Fibroblast of the aortic adventitia (primary cell): ENCODE measurements at regions not wholly inside any gene's neighbourhood (a gene's known extent, or its start where the extent isn't known, plus 50 kb on each side); places are given as distances from the start of the nearest gene placed in this dataset.

Experiments
- DNase-seq: peaks from one replicate; pipeline ENCODE4 v3.0.0-alpha.2; 2010; ENCODE audit warnings: low read depth
- H3K4me3 ChIP-seq: 2 replicates; pipeline ENCODE4 v1.5.1; 2011; ENCODE audit warnings: low read depth, mild to moderate bottlenecking, control low read depth, low read length, moderate library complexity
- TF ChIP-seq, protein P1 (sequence below): IDR thresholded peaks from 2 replicates; pipeline ENCODE4 v1.5.1; 2011; ENCODE audit warnings: mild to moderate bottlenecking, low read length, control low read depth, inconsistent platforms; ENCODE audit not compliant: insufficient read depth

- H3K4me3 ChIP-seq = no peak overlapping the region
- TF ChIP-seq, protein P1, sequence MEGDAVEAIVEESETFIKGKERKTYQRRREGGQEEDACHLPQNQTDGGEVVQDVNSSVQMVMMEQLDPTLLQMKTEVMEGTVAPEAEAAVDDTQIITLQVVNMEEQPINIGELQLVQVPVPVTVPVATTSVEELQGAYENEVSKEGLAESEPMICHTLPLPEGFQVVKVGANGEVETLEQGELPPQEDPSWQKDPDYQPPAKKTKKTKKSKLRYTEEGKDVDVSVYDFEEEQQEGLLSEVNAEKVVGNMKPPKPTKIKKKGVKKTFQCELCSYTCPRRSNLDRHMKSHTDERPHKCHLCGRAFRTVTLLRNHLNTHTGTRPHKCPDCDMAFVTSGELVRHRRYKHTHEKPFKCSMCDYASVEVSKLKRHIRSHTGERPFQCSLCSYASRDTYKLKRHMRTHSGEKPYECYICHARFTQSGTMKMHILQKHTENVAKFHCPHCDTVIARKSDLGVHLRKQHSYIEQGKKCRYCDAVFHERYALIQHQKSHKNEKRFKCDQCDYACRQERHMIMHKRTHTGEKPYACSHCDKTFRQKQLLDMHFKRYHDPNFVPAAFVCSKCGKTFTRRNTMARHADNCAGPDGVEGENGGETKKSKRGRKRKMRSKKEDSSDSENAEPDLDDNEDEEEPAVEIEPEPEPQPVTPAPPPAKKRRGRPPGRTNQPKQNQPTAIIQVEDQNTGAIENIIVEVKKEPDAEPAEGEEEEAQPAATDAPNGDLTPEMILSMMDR = no peak
- DNase-seq = no peak
Measured at GRCh38 chr21:15560383-15561056, 169.3 kb upstream of the USP25 start.

DNA sequence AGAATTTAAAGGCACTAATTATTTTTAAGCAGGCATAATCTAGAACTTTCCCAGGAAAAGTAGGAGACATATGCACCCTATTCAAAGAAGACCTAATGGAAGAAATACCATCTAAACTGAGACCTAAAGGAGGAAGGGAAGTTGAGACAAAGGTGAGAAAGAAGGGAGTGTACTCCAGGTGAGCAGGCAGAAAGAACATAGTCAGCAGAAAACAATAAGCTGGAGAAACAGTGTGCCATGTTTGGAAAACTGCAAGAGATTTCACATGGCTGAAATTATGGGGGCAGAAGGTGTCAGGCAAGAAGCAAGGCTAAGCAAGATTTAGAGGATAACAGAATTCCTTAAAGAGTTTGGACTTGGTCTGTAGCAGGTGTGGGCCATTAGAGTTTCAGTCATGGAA is 167.0 kb upstream of the USP25 start:
- H3K4me3 ChIP-seq = no peak overlapping the region
- DNase-seq = no peak
- TF ChIP-seq, protein P1 = no peak

DNA sequence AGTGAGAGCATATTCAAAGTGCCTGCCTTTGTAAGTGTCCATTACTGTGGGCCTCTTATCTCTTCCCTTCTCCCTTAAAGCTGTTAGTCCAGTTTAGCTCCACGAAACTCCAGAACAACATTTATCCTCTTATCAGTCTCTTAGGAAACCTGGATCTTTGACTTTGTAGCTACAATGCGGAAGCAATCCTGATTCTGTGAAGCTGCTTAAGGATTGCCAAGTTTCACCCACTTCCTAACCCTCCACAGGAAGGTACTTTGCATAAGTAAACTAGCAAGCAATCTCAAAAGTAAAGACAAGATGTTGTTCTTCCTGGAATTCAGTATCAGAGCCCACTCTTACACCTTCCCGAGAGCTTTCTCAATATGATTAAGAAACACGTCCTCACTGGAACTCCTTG is 164.9 kb upstream of the USP25 start:
- no peak for DNase-seq
- no peak overlapping the region for H3K4me3 ChIP-seq
- TF ChIP-seq, protein P1 = no peak

DNA sequence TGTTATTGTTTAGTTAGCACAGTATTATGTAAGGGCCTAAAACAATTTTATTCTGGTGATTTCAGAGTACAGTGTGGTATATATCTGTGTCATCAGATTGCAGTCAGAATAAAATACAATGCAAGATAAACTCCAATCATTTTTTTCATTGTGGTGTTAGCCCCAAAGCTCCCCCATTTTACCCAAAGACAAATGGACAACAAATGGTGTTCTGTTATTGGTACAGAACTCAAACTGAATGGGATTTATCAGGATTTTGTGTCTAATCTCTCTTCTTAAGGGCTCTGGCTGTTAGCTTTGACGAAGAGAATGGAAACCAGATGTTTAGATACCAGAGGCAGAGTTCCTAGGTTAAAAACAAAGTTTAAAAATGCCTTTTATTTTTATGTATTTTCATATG is 163.1 kb upstream of the USP25 start:
- TF ChIP-seq, protein P1 = no peak

GRCh38 chr21:15567191-15567590 is 162.6 kb upstream of the USP25 start:
- no peak overlapping the region for H3K4me3 ChIP-seq
- DNase-seq = peak; percentile 8
- TF ChIP-seq, protein P1 = no peak

More for the DNA sequence above, 163.1 kb upstream of the USP25 start:
- no peak for DNase-seq
- H3K4me3 ChIP-seq = no peak overlapping the region

DNA sequence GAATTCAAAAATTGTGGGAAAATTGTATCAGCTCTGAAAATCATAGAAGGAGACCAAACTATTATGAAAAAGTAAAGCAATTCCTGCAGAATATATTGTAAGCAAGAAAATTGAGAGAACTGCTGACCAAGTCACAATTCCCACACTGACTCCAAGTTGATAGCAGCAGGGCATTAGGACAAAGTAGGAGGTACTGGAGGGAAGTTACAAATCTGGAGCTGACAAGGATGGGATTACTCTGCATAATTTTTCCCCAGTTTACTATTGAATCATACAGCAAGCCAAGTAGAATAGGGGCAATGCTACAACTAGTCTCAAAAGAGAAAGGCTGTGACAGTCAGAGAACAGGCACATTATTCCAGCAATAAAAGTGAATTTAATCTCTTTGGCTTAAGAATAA is 161.3 kb upstream of the USP25 start:
- no peak for DNase-seq
- H3K4me3 ChIP-seq = no peak overlapping the region
- TF ChIP-seq, protein P1 = no peak
